ENCODE measurements at regions not wholly inside any gene's neighbourhood (a gene's known extent, or its start where the extent isn't known, plus 50 kb on each side); places are given as distances from the start of the nearest gene placed in this dataset.

- no peaks in the 10 kb centered on the region for H3K23me2 ChIP-seq (ENCODE audit: low read depth, low read length)
- H4K5ac ChIP-seq (ENCODE audit: insufficient read length, low read depth, low read length), result no peak overlapping the region
- H2BK20ac ChIP-seq (ENCODE audit: low read length), result no peak overlapping the region
- no peak overlapping the region for H3K4me3 ChIP-seq (ENCODE audit: extremely low read depth in 1 of 4, insufficient read depth in 2 of 4, low read depth in 3 of 4, low read length in 4 of 4)
- no peak overlapping the region for H3K23ac ChIP-seq (ENCODE audit: insufficient read length)
- H3K36me3 ChIP-seq (ENCODE audit: control insufficient read depth in 2 of 4, insufficient read depth in 4 of 4, low read length in 3 of 4), result no peaks in the 10 kb centered on the region
- H2AK5ac ChIP-seq (ENCODE audit: low read depth, low read length), result no peak overlapping the region
- no peak overlapping the region for H3K18ac ChIP-seq (ENCODE audit: extremely low read depth, low read length)
- peaks cover 0 to 2% (median 0%) of the 10 kb centered on the region in 4 experiments; a peak in 1 of 7 replicates for H3K4me1 ChIP-seq (replicated peaks in 1 of 4; ENCODE audit: control insufficient read depth in 3 of 4, insufficient read depth in 4 of 4, low read length in 3 of 4)
- WGBS, 2 experiments (ENCODE audit: extremely low coverage in 1 of 2, insufficient coverage in 1 of 2, insufficient read length in 1 of 2, insufficient replicate concordance in 2 of 2, low coverage in 1 of 2, low lambda C conversion rate in 2 of 2, missing lambda C conversion rate in 1 of 2), result 31% methylated on average over 3 of the region's 3 CpGs; no CpG with 5 or more reads in 1 of the 2 experiments
- no peak overlapping the region for H4K8ac ChIP-seq (ENCODE audit: extremely low read depth, insufficient read depth, low read length)
- H3K9ac ChIP-seq (replicated peaks in 1 of 4; ENCODE audit: extremely low read depth in 1 of 4, low read depth in 3 of 4, low read length in 3 of 4), result no peak overlapping the region
- H4K20me1 ChIP-seq (replicated peaks in 1 of 2; ENCODE audit: control insufficient read depth in 1 of 2, insufficient read depth in 2 of 2, low read length in 2 of 2), result no peaks in the 10 kb centered on the region
- H2AFZ ChIP-seq (ENCODE audit: low read length), result peak overlapping the region; percentile 76; the same call in 1 of the 2 replicates
- H2BK12ac ChIP-seq (ENCODE audit: low read depth, low read length), result no peak overlapping the region
- no peak overlapping the region for H4K91ac ChIP-seq (replicated peaks; ENCODE audit: insufficient read length, low read length)
- DNase-seq (ENCODE audit: low read depth in 1 of 2, low spot score in 2 of 2), result no peak
- no peak overlapping the region for H2BK5ac ChIP-seq (ENCODE audit: low read depth, low read length)
- POLR2A ChIA-PET (ENCODE audit: partially characterized antibody), result no interaction called here
- no peak overlapping the region for H2BK15ac ChIP-seq (ENCODE audit: low read length)
- H3K79me2 ChIP-seq (ENCODE audit: control insufficient read depth in 1 of 2, insufficient read depth in 2 of 2, low read length in 2 of 2), result no peaks in the 10 kb centered on the region
- no peak for FAIRE-seq
- no peak overlapping the region for H3K14ac ChIP-seq (ENCODE audit: insufficient read length)
- no peaks in the 10 kb centered on the region for H3K9me3 ChIP-seq (ENCODE audit: insufficient read depth in 2 of 2, low read depth in 1 of 2, low read length in 1 of 2)
- CTCF ChIA-PET (ENCODE audit: partially characterized antibody), result no interaction called here
- no peaks in the 10 kb centered on the region for H3K27me3 ChIP-seq (replicated peaks in 1 of 4; ENCODE audit: control insufficient read depth in 3 of 4, extremely low read depth in 1 of 4, insufficient read depth in 3 of 4, low read length in 3 of 4)
- H3K79me1 ChIP-seq (ENCODE audit: low read depth, low read length), result no peaks in the 10 kb centered on the region
- H3K4me2 ChIP-seq (ENCODE audit: insufficient read depth in 1 of 2, low read depth in 2 of 2, low read length in 2 of 2), result no peak overlapping the region
- H3K27ac ChIP-seq (ENCODE audit: low read depth, low read length), result no peak overlapping the region
- H2BK120ac ChIP-seq (replicated peaks; ENCODE audit: low read depth, low read length), result no peak overlapping the region
- no peak overlapping the region for H3K4ac ChIP-seq (replicated peaks; ENCODE audit: insufficient read length, low read depth, low read length)
- H3K56ac ChIP-seq (replicated peaks; ENCODE audit: insufficient read length, low read depth, low read length), result no peak overlapping the region
- TF ChIP-seq CBX8 (IDR thresholded peaks at IDR 0.05; ENCODE audit: borderline replicate concordance, low read depth, low read length) (no peak), POU5F1 (IDR thresholded peaks at IDR 0.05; ENCODE audit: low read depth, low read length) (no peak), GTF2F1 (IDR thresholded peaks at IDR 0.05; ENCODE audit: borderline replicate concordance, low read depth, low read length) (no peak), SIX5 (IDR thresholded peaks at IDR 0.05; ENCODE audit: low read depth, low read length) (no peak), CTBP2 (IDR thresholded peaks at IDR 0.05; ENCODE audit: borderline replicate concordance, insufficient read depth, insufficient read length, low read length) (no peak), RFX5 (IDR thresholded peaks at IDR 0.05; ENCODE audit: borderline replicate concordance, low read depth, low read length) (no peak), FOSL1 (IDR thresholded peaks at IDR 0.05; ENCODE audit: insufficient read depth, low read depth, low read length) (no peak), NANOG (IDR thresholded peaks at IDR 0.05; ENCODE audit: insufficient read depth, low read depth, low read length, poor library complexity, severe bottlenecking) (no peak), CREB1 (IDR thresholded peaks at IDR 0.05) (no peak), HDAC2 (IDR thresholded peaks at IDR 0.05; ENCODE audit: borderline replicate concordance in 1 of 2, low read depth in 2 of 2, low read length in 2 of 2) (no peak), JUN (IDR thresholded peaks at IDR 0.05; ENCODE audit: low read depth, low read length) (no peak), CHD2 (IDR thresholded peaks at IDR 0.05; ENCODE audit: low read length) (no peak), NRF1 (IDR thresholded peaks at IDR 0.05; ENCODE audit: low read depth, low read length) (no peak), EZH2 (IDR thresholded peaks at IDR 0.05; ENCODE audit: low read depth, low read length, severe bottlenecking) (no peak), ZNF274 (IDR thresholded peaks at IDR 0.05; ENCODE audit: borderline replicate concordance, extremely low read depth, low read length) (no peak), KDM5A (IDR thresholded peaks at IDR 0.05; ENCODE audit: low read length) (no peak)
Observed at GRCh38 chr2:194096402-194096801, 1560.6 kb upstream of the SLC39A10 start.
